ENCODE measurements at regions not wholly inside any gene's neighbourhood (a gene's known extent, or its start where the extent isn't known, plus 50 kb on each side); places are given as distances from the start of the nearest gene placed in this dataset.
A peak's percentile ranks its signal among the peaks of the same experiment; 100 is the strongest.

- Histone ChIP-seq H2AFZ (ENCODE audit: low read length) (no peak overlapping the region), H3K14ac (ENCODE audit: low read length) (peak overlapping the region; percentile 39), H3K9ac (ENCODE audit: low read depth, low read length, poor library complexity) (peak overlapping the region; percentile 50), H3K18ac (ENCODE audit: low read length) (peak overlapping the region; percentile 11), H2BK12ac (ENCODE audit: low read length) (no peak overlapping the region), H3K4me3 (ENCODE audit: low read length in 2 of 2) (no peak overlapping the region), H3K36me3 (replicated peaks in 1 of 2; ENCODE audit: control insufficient read depth in 2 of 2, insufficient read depth in 2 of 2, low read length in 2 of 2) (no peaks in the 10 kb centered on the region), H2BK5ac (ENCODE audit: low read length) (no peak overlapping the region), H3K27me3 (ENCODE audit: control insufficient read depth in 3 of 3, insufficient read depth in 3 of 3, low read depth in 1 of 3, low read length in 3 of 3) (no peaks in the 10 kb centered on the region), H3K9me3 (replicated peaks in 1 of 2; ENCODE audit: control insufficient read depth in 2 of 2, insufficient read depth in 1 of 2, low read depth in 1 of 2, low read length in 2 of 2) (peaks cover 0 to 4% of the 10 kb centered on the region in 2 donors), H2BK120ac (ENCODE audit: low read depth, low read length) (no peak overlapping the region), H3K27ac (replicated peaks; ENCODE audit: low read length) (no peak overlapping the region), H3K79me1 (ENCODE audit: low read depth, low read length) (no peaks in the 10 kb centered on the region), H2BK15ac (ENCODE audit: low read length) (no peak overlapping the region), H4K91ac (ENCODE audit: low read depth, low read length, poor library complexity) (no peak overlapping the region), H3K4ac (ENCODE audit: low read length) (no peak overlapping the region), H3K4me1 (ENCODE audit: control insufficient read depth in 2 of 2, insufficient read depth in 1 of 2, low read depth in 1 of 2, low read length in 2 of 2) (no peaks in the 10 kb centered on the region), H2AK5ac (ENCODE audit: low read depth, low read length) (no peak overlapping the region), H3K4me2 (ENCODE audit: insufficient read depth, low read length, poor library complexity, severe bottlenecking) (no peak overlapping the region), H4K8ac (ENCODE audit: low read depth, low read length) (no peak overlapping the region), H3K23ac (ENCODE audit: low read depth, low read length, poor library complexity) (no peak overlapping the region)
- no CpG with 5 or more reads among the region's 11 CpGs for WGBS, 2 donors (ENCODE audit: extremely low coverage in 2 of 2, insufficient read length in 2 of 2, insufficient replicate concordance in 1 of 2)
- DNase-seq (ENCODE audit: low spot score) = no peak
These were observed 53.8 kb upstream of the GPR78 start for GRCh38 chr4:8526363-8526855.

- no peak overlapping the region for H4K8ac ChIP-seq (ENCODE audit: low read depth, low read length)
- WGBS, 2 donors (ENCODE audit: extremely low coverage in 2 of 2, insufficient read length in 2 of 2, insufficient replicate concordance in 1 of 2) = no CpG with 5 or more reads among the region's 1 CpG
- no peaks in the 10 kb centered on the region for H3K27me3 ChIP-seq (ENCODE audit: control insufficient read depth in 3 of 3, insufficient read depth in 3 of 3, low read depth in 1 of 3, low read length in 3 of 3)
- no peaks in the 10 kb centered on the region for H3K4me1 ChIP-seq (ENCODE audit: control insufficient read depth in 2 of 2, insufficient read depth in 1 of 2, low read depth in 1 of 2, low read length in 2 of 2)
- no peaks in the 10 kb centered on the region for H3K36me3 ChIP-seq (replicated peaks in 1 of 2; ENCODE audit: control insufficient read depth in 2 of 2, insufficient read depth in 2 of 2, low read length in 2 of 2)
- no peak overlapping the region for H2BK15ac ChIP-seq (ENCODE audit: low read length)
- no peak overlapping the region for H3K4ac ChIP-seq (ENCODE audit: low read length)
- DNase-seq (ENCODE audit: low spot score) = no peak
- H3K23ac ChIP-seq (ENCODE audit: low read depth, low read length, poor library complexity) = no peak overlapping the region
- H3K18ac ChIP-seq (ENCODE audit: low read length) = no peak overlapping the region
- H2BK5ac ChIP-seq (ENCODE audit: low read length) = no peak overlapping the region
- no peak overlapping the region for H3K27ac ChIP-seq (replicated peaks; ENCODE audit: low read length)
- H2BK120ac ChIP-seq (ENCODE audit: low read depth, low read length) = no peak overlapping the region
- H3K9me3 ChIP-seq (replicated peaks in 1 of 2; ENCODE audit: control insufficient read depth in 2 of 2, insufficient read depth in 1 of 2, low read depth in 1 of 2, low read length in 2 of 2) = peaks cover 0 to 1% of the 10 kb centered on the region in 2 donors
- no peak overlapping the region for H3K4me3 ChIP-seq (ENCODE audit: low read length in 2 of 2)
- no peak overlapping the region for H3K14ac ChIP-seq (ENCODE audit: low read length)
- H3K79me1 ChIP-seq (ENCODE audit: low read depth, low read length) = no peaks in the 10 kb centered on the region
- no peak overlapping the region for H3K9ac ChIP-seq (ENCODE audit: low read depth, low read length, poor library complexity)
- no peak overlapping the region for H4K91ac ChIP-seq (ENCODE audit: low read depth, low read length, poor library complexity)
- H2BK12ac ChIP-seq (ENCODE audit: low read length) = no peak overlapping the region
- H3K4me2 ChIP-seq (ENCODE audit: insufficient read depth, low read length, poor library complexity, severe bottlenecking) = no peak overlapping the region
- no peak overlapping the region for H2AK5ac ChIP-seq (ENCODE audit: low read depth, low read length)
- H2AFZ ChIP-seq (ENCODE audit: low read length) = no peak overlapping the region
These were observed 51.5 kb upstream of the GPR78 start for GRCh38 chr4:8528713-8529112.

All from neuronal stem cell (in vitro differentiated cells).